ENCODE measurements at regions not wholly inside any gene's neighbourhood (a gene's known extent, or its start where the extent isn't known, plus 50 kb on each side); places are given as distances from the start of the nearest gene placed in this dataset.
"Not testable (repeated sequence)": the region's sequence is repeated elsewhere in the genome, so short reads cannot be mapped to it uniquely, and the experiment has no call there.

GRCh38 chr11:54946424-54946823 is 239.8 kb downstream of the OR4A5 start:
- 5% methylated on average over 1 of the region's 1 CpG for WGBS (ENCODE audit: low lambda C conversion rate)
- H3K9me2 ChIP-seq, result no peaks in the 10 kb centered on the region
- H3K27me3 ChIP-seq (ENCODE audit: insufficient read depth), result no peaks in the 10 kb centered on the region
- H4K20me1 ChIP-seq (ENCODE audit: insufficient read depth), result no peaks in the 10 kb centered on the region
- H3K36me3 ChIP-seq (replicated peaks in 1 of 2; ENCODE audit: control insufficient read depth in 1 of 2, insufficient read depth in 2 of 2, low read length in 1 of 2), result no peaks in the 10 kb centered on the region
- ChIA-PET CTCF (no interaction called here), POLR2A (no interaction called here)
- DNase-seq, result no peak
- no peak overlapping the region for H2AFZ ChIP-seq (ENCODE audit: low read depth)
- no peak for TF ChIP-seq FOXJ3 (CRISPR knock-in tag; IDR thresholded peaks at IDR 0.05)
- no peak for TF ChIP-seq FOXM1 (IDR thresholded peaks at IDR 0.05; ENCODE audit: low read depth)
- TF ChIP-seq, protein P1, sequence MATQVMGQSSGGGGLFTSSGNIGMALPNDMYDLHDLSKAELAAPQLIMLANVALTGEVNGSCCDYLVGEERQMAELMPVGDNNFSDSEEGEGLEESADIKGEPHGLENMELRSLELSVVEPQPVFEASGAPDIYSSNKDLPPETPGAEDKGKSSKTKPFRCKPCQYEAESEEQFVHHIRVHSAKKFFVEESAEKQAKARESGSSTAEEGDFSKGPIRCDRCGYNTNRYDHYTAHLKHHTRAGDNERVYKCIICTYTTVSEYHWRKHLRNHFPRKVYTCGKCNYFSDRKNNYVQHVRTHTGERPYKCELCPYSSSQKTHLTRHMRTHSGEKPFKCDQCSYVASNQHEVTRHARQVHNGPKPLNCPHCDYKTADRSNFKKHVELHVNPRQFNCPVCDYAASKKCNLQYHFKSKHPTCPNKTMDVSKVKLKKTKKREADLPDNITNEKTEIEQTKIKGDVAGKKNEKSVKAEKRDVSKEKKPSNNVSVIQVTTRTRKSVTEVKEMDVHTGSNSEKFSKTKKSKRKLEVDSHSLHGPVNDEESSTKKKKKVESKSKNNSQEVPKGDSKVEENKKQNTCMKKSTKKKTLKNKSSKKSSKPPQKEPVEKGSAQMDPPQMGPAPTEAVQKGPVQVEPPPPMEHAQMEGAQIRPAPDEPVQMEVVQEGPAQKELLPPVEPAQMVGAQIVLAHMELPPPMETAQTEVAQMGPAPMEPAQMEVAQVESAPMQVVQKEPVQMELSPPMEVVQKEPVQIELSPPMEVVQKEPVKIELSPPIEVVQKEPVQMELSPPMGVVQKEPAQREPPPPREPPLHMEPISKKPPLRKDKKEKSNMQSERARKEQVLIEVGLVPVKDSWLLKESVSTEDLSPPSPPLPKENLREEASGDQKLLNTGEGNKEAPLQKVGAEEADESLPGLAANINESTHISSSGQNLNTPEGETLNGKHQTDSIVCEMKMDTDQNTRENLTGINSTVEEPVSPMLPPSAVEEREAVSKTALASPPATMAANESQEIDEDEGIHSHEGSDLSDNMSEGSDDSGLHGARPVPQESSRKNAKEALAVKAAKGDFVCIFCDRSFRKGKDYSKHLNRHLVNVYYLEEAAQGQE (IDR thresholded peaks at IDR 0.05; ENCODE audit: low read depth, low read length), result no peak
- TF ChIP-seq GATA2 (CRISPR knock-in tag; IDR thresholded peaks at IDR 0.05), result no peak
- no peak for TF ChIP-seq MXI1 (IDR thresholded peaks at IDR 0.05; ENCODE audit: low read depth, low read length)
- TF ChIP-seq, protein P2, sequence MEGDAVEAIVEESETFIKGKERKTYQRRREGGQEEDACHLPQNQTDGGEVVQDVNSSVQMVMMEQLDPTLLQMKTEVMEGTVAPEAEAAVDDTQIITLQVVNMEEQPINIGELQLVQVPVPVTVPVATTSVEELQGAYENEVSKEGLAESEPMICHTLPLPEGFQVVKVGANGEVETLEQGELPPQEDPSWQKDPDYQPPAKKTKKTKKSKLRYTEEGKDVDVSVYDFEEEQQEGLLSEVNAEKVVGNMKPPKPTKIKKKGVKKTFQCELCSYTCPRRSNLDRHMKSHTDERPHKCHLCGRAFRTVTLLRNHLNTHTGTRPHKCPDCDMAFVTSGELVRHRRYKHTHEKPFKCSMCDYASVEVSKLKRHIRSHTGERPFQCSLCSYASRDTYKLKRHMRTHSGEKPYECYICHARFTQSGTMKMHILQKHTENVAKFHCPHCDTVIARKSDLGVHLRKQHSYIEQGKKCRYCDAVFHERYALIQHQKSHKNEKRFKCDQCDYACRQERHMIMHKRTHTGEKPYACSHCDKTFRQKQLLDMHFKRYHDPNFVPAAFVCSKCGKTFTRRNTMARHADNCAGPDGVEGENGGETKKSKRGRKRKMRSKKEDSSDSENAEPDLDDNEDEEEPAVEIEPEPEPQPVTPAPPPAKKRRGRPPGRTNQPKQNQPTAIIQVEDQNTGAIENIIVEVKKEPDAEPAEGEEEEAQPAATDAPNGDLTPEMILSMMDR (IDR thresholded peaks at IDR 0.05), result no peak
- no peak for TF ChIP-seq GABPA (IDR thresholded peaks at IDR 0.05; ENCODE audit: low read depth)
- TF ChIP-seq, protein P3, sequence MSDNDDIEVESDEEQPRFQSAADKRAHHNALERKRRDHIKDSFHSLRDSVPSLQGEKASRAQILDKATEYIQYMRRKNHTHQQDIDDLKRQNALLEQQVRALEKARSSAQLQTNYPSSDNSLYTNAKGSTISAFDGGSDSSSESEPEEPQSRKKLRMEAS (IDR thresholded peaks at IDR 0.05; ENCODE audit: low read depth), result no peak
- TF ChIP-seq RFX5 (IDR thresholded peaks at IDR 0.05; ENCODE audit: low read length), result no peak
- TF ChIP-seq TEAD4 (IDR thresholded peaks at IDR 0.05; ENCODE audit: borderline replicate concordance, insufficient read depth), result no peak
- no peak for TF ChIP-seq POLR2AphosphoS5 (IDR thresholded peaks at IDR 0.05; ENCODE audit: low read depth, low read length)
- TF ChIP-seq SIN3A (IDR thresholded peaks at IDR 0.05; ENCODE audit: borderline replicate concordance, low read depth, low read length), result no peak
- TF ChIP-seq TCF12 (IDR thresholded peaks at IDR 0.05), result no peak
- TF ChIP-seq IRF3 (IDR thresholded peaks at IDR 0.05; ENCODE audit: low read depth, low read length), result no peak
- no peak for TF ChIP-seq FOSL2 (IDR thresholded peaks at IDR 0.05; ENCODE audit: borderline replicate concordance, low read depth)
- no peak for TF ChIP-seq RAD21 (IDR thresholded peaks at IDR 0.05; ENCODE audit: low read length)
- no peak for TF ChIP-seq TAF1 (IDR thresholded peaks at IDR 0.05; ENCODE audit: borderline replicate concordance, low read depth, low read length)
- TF ChIP-seq MEF2A (IDR thresholded peaks at IDR 0.05; ENCODE audit: borderline replicate concordance, low read depth), result no peak
- H3K9me3 ChIP-seq, result no peaks in the 10 kb centered on the region; the same call in 1 of the 2 replicates
- no peak overlapping the region for H3K4me3 ChIP-seq (ENCODE audit: low read depth in 2 of 2, low read length in 1 of 2)
- no peaks in the 10 kb centered on the region for H3K4me1 ChIP-seq (ENCODE audit: control insufficient read depth in 1 of 2, insufficient read depth in 2 of 2, low read depth in 1 of 2, low read length in 1 of 2)
- H3K4me2 ChIP-seq, result no peak overlapping the region
- H3K9ac ChIP-seq, result no peak overlapping the region
- H3K79me2 ChIP-seq (ENCODE audit: insufficient read depth), result no peaks in the 10 kb centered on the region
- no peaks in the 10 kb centered on the region for H3F3A ChIP-seq (replicated peaks; ENCODE audit: insufficient read depth)
- no peak overlapping the region for H3K27ac ChIP-seq (ENCODE audit: low read depth in 2 of 2, low read length in 1 of 2)

DNA sequence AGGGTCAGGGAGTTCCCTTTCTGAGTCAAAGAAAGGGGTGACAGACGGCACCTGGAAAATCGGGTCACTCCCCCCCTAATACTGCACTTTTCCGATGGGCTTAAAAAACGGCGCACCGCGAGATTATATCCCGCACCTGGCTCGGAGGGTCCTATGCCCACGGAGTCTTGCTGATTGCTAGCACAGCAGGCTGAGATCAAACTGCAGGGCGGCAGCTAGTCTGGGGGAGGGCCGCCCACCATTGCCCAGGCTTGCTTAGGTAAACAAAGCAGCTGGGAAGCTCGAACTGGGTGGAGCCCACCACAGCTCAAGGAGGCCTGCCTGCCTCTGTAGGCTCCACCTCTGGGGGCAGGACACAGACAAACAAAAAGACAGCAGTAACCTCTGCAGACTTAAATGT is 240.5 kb downstream of the OR4A5 start:
- H3K9me3 ChIP-seq; H3K27me3 ChIP-seq (ENCODE audit: insufficient read depth); H3K4me3 ChIP-seq (ENCODE audit: low read depth in 2 of 2, low read length in 1 of 2); H3K4me2 ChIP-seq; H3K9ac ChIP-seq; H3K4me1 ChIP-seq (ENCODE audit: control insufficient read depth in 1 of 2, insufficient read depth in 2 of 2, low read depth in 1 of 2, low read length in 1 of 2); H3K36me3 ChIP-seq (replicated peaks in 1 of 2; ENCODE audit: control insufficient read depth in 1 of 2, insufficient read depth in 2 of 2, low read length in 1 of 2); H3F3A ChIP-seq (replicated peaks; ENCODE audit: insufficient read depth); H3K9me2 ChIP-seq; DNase-seq; H3K79me2 ChIP-seq (ENCODE audit: insufficient read depth); H2AFZ ChIP-seq (ENCODE audit: low read depth); H3K27ac ChIP-seq (ENCODE audit: low read depth in 2 of 2, low read length in 1 of 2); CTCF ChIA-PET; H4K20me1 ChIP-seq (ENCODE audit: insufficient read depth); POLR2A ChIA-PET: not testable (repeated sequence)
- 20% methylated on average over 1 of the region's 13 CpGs for WGBS (ENCODE audit: low lambda C conversion rate)
